ENCODE measurements at regions not wholly inside any gene's neighbourhood (a gene's known extent, or its start where the extent isn't known, plus 50 kb on each side); places are given as distances from the start of the nearest gene placed in this dataset.

GRCh38 chr2:234689911-234690379 lies 193.1 kb upstream of the ARL4C start:
- no peak for TF ChIP-seq CTCF (IDR thresholded peaks at IDR 0.05 in 2 of 3, conservative IDR thresholded peaks at IDR 0.05 in 1 of 3; ENCODE audit: control insufficient read depth in 2 of 3, extremely low read depth in 1 of 3, insufficient read depth in 1 of 3, low read depth in 3 of 3, low read length in 3 of 3)
- no peak for TF ChIP-seq ZNF207 (IDR thresholded peaks at IDR 0.05; ENCODE audit: borderline replicate concordance)
- no peak for TF ChIP-seq RAD21 (IDR thresholded peaks at IDR 0.05; ENCODE audit: insufficient read depth, low read depth, low read length)
